HepG2 (cell line): ENCODE measurements at regions not wholly inside any gene's neighbourhood (a gene's known extent, or its start where the extent isn't known, plus 50 kb on each side); places are given as distances from the start of the nearest gene placed in this dataset.
A peak's percentile ranks its signal among the peaks of the same experiment; 100 is the strongest.

Source experiments
- ATAC-seq: fragments of 200-7000 bp; cut with Tn5 transposase; 3 replicates; pipeline ENCODE4 v1.9.1; 2020; ENCODE audit warnings: mild to moderate bottlenecking, moderate library complexity
- BruUV-seq: library from RNA; stranded (reverse); fragments of 400-500 nt; replicated peaks from 2 replicates; lab custom pipeline; 2021; lab: Mats Ljungman, UMichigan
- CTCF ChIA-PET: fragments of 300-600 bp; formaldehyde crosslinking; extraction: SDS; loops from one replicate; lab custom pipeline; 2021; ENCODE audit warnings: low total read pairs, inconsistent platforms, low intra/inter-chr PET ratio; lab: Yijun Ruan, JAX
- POLR2A ChIA-PET: fragments of 350-600 bp; sonication (Branson Sonifier 250); formaldehyde crosslinking; loops from one replicate; lab custom pipeline; 2020; ENCODE audit warnings: antibody characterized with exemption, inconsistent platforms; lab: Yijun Ruan, JAX
- DNase-seq: peaks from one replicate; pipeline ENCODE4 v3.0.0-alpha.2; 2015; ENCODE audit warnings: low spot score
- FAIRE-seq: peaks from 3 replicates; lab custom pipeline; 2011; peaks lifted over from hg19 to GRCh38; lab: Jason Lieb, UNC
- H2AFZ ChIP-seq: one replicate; pipeline ENCODE4 v1.6.1; 2011; ENCODE audit warnings: low read length, inconsistent platforms
- H3K27ac ChIP-seq: fragments of 300-600 bp; 3 replicates; pipeline ENCODE4 v1.8.0; 2011; ENCODE audit warnings: mixed run types, mild to moderate bottlenecking, mixed read lengths, low read length, inconsistent platforms; ENCODE audit not compliant: insufficient read depth; ENCODE audit errors: extremely low read length
- H3K27me3 ChIP-seq, 2 experiments: fragments of 200-600 bp in 1 of 2; 2 replicates in 1 of 2; 3 replicates in 1 of 2; pipeline versions ENCODE4 v1.6.0 to v1.8.0; 2011; ENCODE audit warnings: low read length in 2 of 2, mild to moderate bottlenecking in 2 of 2, moderate library complexity in 2 of 2, inconsistent platforms in 1 of 2; ENCODE audit not compliant: insufficient read depth in 2 of 2, control insufficient read depth in 1 of 2
- H3K36me3 ChIP-seq, 2 experiments: fragments of 200-600 bp in 1 of 2; replicated peaks in 1 of 2; 2 replicates in 1 of 2; 3 replicates in 1 of 2; pipeline versions ENCODE4 v1.5.1 to v1.8.0; 2011; ENCODE audit warnings: low read length in 2 of 2, inconsistent platforms in 1 of 2; ENCODE audit not compliant: insufficient read depth in 2 of 2, control insufficient read depth in 1 of 2
- H3K4me1 ChIP-seq: 2 replicates; pipeline ENCODE4 v1.5.1; 2012; ENCODE audit warnings: low read length, inconsistent platforms; ENCODE audit not compliant: insufficient read depth
- H3K4me2 ChIP-seq: 2 replicates; pipeline ENCODE4 v1.6.0; 2011; ENCODE audit warnings: low read depth, low read length, inconsistent platforms
- H3K4me3 ChIP-seq, 3 experiments: fragments of 200-600 bp in 1 of 3; sonication (generic), shearing (Covaris generic) in 1 of 3; replicated peaks in 1 of 3; 2 replicates each; pipeline ENCODE4 v1.5.1; 2011 to 2016; ENCODE audit warnings: low read length in 3 of 3, inconsistent platforms in 2 of 3, low read depth in 2 of 3, mild to moderate bottlenecking in 2 of 3, control low read depth in 1 of 3, mixed read lengths in 1 of 3; ENCODE audit not compliant: insufficient read depth in 1 of 3
- H3K79me2 ChIP-seq: one replicate; pipeline ENCODE4 v1.6.1; 2011; ENCODE audit warnings: low read length, inconsistent platforms; ENCODE audit not compliant: insufficient read depth
- H3K9ac ChIP-seq: 2 replicates; pipeline ENCODE4 v1.6.0; 2011; ENCODE audit warnings: mild to moderate bottlenecking, low read depth, low read length, inconsistent platforms; ENCODE audit not compliant: insufficient read depth
- H3K9me3 ChIP-seq: 2 replicates; pipeline ENCODE4 v1.5.1; 2012; ENCODE audit warnings: mild to moderate bottlenecking, low read length
- H4K20me1 ChIP-seq: 2 replicates; pipeline ENCODE4 v1.6.0; 2011; ENCODE audit warnings: inconsistent platforms, mild to moderate bottlenecking, low read length, moderate library complexity; ENCODE audit not compliant: insufficient read depth
- AKNA ChIP-seq: sonication (generic); formaldehyde crosslinking; IDR thresholded peaks from 2 replicates; pipeline ENCODE4 v1.4.0; 2020; ENCODE audit warnings: missing genetic modification reagents, borderline replicate concordance
- FOXO1 ChIP-seq: sonication (generic); formaldehyde crosslinking; IDR thresholded peaks from 2 replicates; pipeline ENCODE4 v1.4.0; 2020; ENCODE audit warnings: missing genetic modification reagents
- JUNB ChIP-seq: sonication (generic); formaldehyde crosslinking; IDR thresholded peaks from 2 replicates; pipeline ENCODE4 v1.8.0; 2022; ENCODE audit warnings: missing genetic modification reagents, mild to moderate bottlenecking, borderline replicate concordance
- MAFF ChIP-seq: IDR thresholded peaks from 2 replicates; pipeline ENCODE4 v1.6.1; 2011; ENCODE audit warnings: low read depth, low read length, improper control_type of control experiment
- MAFK ChIP-seq, 2 experiments: IDR thresholded peaks in 1 of 2; conservative IDR thresholded peaks in 1 of 2; 2 replicates each; pipeline ENCODE4 v1.6.1; 2011; ENCODE audit warnings: improper control_type of control experiment in 2 of 2, low read length in 2 of 2
- PHF8 ChIP-seq: sonication (generic); formaldehyde crosslinking; IDR thresholded peaks from 2 replicates; pipeline ENCODE4 v1.5.0; 2020; ENCODE audit warnings: missing genetic modification reagents
- POGZ ChIP-seq: sonication (generic); formaldehyde crosslinking; IDR thresholded peaks from 2 replicates; pipeline ENCODE4 v1.4.0; 2020; ENCODE audit warnings: mild to moderate bottlenecking, missing genetic modification reagents
- RARG ChIP-seq: sonication (generic); formaldehyde crosslinking; IDR thresholded peaks from 2 replicates; pipeline ENCODE4 v1.4.0; 2020; ENCODE audit warnings: low read depth, mild to moderate bottlenecking, missing genetic modification reagents
- SMC3 ChIP-seq: IDR thresholded peaks from 2 replicates; pipeline ENCODE4 v1.6.1; 2011; ENCODE audit warnings: low read length, improper control_type of control experiment
- TARDBP ChIP-seq: sonication (generic); formaldehyde crosslinking; IDR thresholded peaks from 2 replicates; pipeline ENCODE4 v1.8.0; 2022; ENCODE audit warnings: mild to moderate bottlenecking, missing genetic modification reagents
- ZNF333 ChIP-seq: sonication (generic); formaldehyde crosslinking; IDR thresholded peaks from 2 replicates; pipeline ENCODE4 v1.4.0; 2020; ENCODE audit warnings: mild to moderate bottlenecking, missing genetic modification reagents, borderline replicate concordance
- ZNF451 ChIP-seq: sonication (generic); formaldehyde crosslinking; IDR thresholded peaks from 2 replicates; pipeline ENCODE4 v1.5.0; 2020; ENCODE audit warnings: mild to moderate bottlenecking, missing genetic modification reagents
- WGBS: methylation state at CpG from one replicate; pipeline ENCODE4 v1.1.6; 2017; ENCODE audit warnings: low lambda C conversion rate; 5-methylcytosine and 5-hydroxymethylcytosine counted together
- in situ Hi-C: cut with HindIII; loops from 2 replicates; pipeline ENCODE4 v1.10.0; 2017; ENCODE audit warnings: low pct_unique_long_range_greater_than_20kb; ENCODE audit not compliant: extremely low pct_ligation_motif_present
- intact Hi-C: fragments of 100-400 bp; cut with micrococcal nuclease; formaldehyde crosslinking; loops from one replicate; pipeline ENCODE4 v1.10.0; 2022; ENCODE audit not compliant: unreplicated experiment
- TF ChIP-seq, protein P1 (sequence below): sonication (generic); formaldehyde crosslinking; IDR thresholded peaks from 2 replicates; pipeline ENCODE4 v1.5.0; 2020; ENCODE audit warnings: mild to moderate bottlenecking, missing genetic modification reagents

- no peak for DNase-seq
- no peak for ATAC-seq
- Histone ChIP-seq H3K4me1 (no peaks in the 10 kb centered on the region), H3K27ac (no peak overlapping the region), H3K4me2 (no peak overlapping the region), H3K27me3 (no peaks in the 10 kb centered on the region), H3K4me3 (no peak overlapping the region), H2AFZ (no peak overlapping the region), H3K9me3 (no peaks in the 10 kb centered on the region), H3K9ac (no peak overlapping the region), H3K79me2 (no peaks in the 10 kb centered on the region), H4K20me1 (no peaks in the 10 kb centered on the region), H3K36me3 (no peaks in the 10 kb centered on the region)
- no TSS peak for BruUV-seq
- in situ Hi-C loops (no loop called here), intact Hi-C loops (no loop called here)
- ChIA-PET CTCF (no interaction called here), POLR2A (no interaction called here)
- no peak for FAIRE-seq
- WGBS: 25% methylated on average over 4 of the region's 4 CpGs
- TF ChIP-seq ZNF451 (CRISPR knock-in tag) (no peak), MAFF (peak; percentile 98), MAFK (conservative IDR thresholded peaks at IDR 0.05 in 1 of 2, IDR thresholded peaks at IDR 0.05 in 1 of 2; ENCODE audit: low read length in 2 of 2) (peak; percentile 98 to 99)
These were observed 1405.7 kb upstream of the ZEB2 start for GRCh38 chr2:145925591-145925990.

GRCh38 chr2:145919477-145919876 is 1399.6 kb upstream of the ZEB2 start:
- H3K4me1 ChIP-seq: peaks cover 8% of the 10 kb centered on the region
- H3K9me3 ChIP-seq: no peaks in the 10 kb centered on the region
- 50% methylated on average over 2 of the region's 2 CpGs for WGBS
- CTCF ChIA-PET: no interaction called here
- in situ Hi-C loops: loop anchor here (5.0 kb wide), 1 partner anchor 172 kb away; no protein-coding TSS in a partner anchor
- no peak for ATAC-seq
- intact Hi-C loops: loop anchor here (2.0 to 5.0 kb wide), 2 partner anchors 117 to 159 kb away; no protein-coding TSS in a partner anchor
- H3K4me3 ChIP-seq: no peak overlapping the region
- H2AFZ ChIP-seq: no peak overlapping the region
- no peak for FAIRE-seq
- no TSS peak for BruUV-seq
- no peaks in the 10 kb centered on the region for H3K27me3 ChIP-seq
- H3K36me3 ChIP-seq: no peaks in the 10 kb centered on the region
- no peak for DNase-seq
- H3K27ac ChIP-seq: no peak overlapping the region
- POLR2A ChIA-PET: no interaction called here
- no peaks in the 10 kb centered on the region for H4K20me1 ChIP-seq
- no peaks in the 10 kb centered on the region for H3K79me2 ChIP-seq
- no peak overlapping the region for H3K9ac ChIP-seq
- no peak overlapping the region for H3K4me2 ChIP-seq
- TF ChIP-seq ZNF333 (CRISPR knock-in tag) (no peak), JUNB (no peak), AKNA (CRISPR knock-in tag) (no peak), SMC3 (peak; percentile 18; the same call in 1 of the 2 replicates), PHF8 (CRISPR knock-in tag) (no peak), TARDBP (CRISPR knock-in tag) (no peak), POGZ (no peak), RARG (CRISPR knock-in tag) (no peak), FOXO1 (CRISPR knock-in tag) (no peak)
- TF ChIP-seq, protein P1, sequence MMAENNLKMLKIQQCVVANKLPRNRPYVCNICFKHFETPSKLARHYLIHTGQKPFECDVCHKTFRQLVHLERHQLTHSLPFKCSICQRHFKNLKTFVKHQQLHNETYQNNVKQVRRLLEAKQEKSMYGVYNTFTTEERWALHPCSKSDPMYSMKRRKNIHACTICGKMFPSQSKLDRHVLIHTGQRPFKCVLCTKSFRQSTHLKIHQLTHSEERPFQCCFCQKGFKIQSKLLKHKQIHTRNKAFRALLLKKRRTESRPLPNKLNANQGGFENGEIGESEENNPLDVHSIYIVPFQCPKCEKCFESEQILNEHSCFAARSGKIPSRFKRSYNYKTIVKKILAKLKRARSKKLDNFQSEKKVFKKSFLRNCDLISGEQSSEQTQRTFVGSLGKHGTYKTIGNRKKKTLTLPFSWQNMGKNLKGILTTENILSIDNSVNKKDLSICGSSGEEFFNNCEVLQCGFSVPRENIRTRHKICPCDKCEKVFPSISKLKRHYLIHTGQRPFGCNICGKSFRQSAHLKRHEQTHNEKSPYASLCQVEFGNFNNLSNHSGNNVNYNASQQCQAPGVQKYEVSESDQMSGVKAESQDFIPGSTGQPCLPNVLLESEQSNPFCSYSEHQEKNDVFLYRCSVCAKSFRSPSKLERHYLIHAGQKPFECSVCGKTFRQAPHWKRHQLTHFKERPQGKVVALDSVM: no peak
